ENCODE measurements at regions not wholly inside any gene's neighbourhood (a gene's known extent, or its start where the extent isn't known, plus 50 kb on each side); places are given as distances from the start of the nearest gene placed in this dataset.
"Not testable (repeated sequence)": the region's sequence is repeated elsewhere in the genome, so short reads cannot be mapped to it uniquely, and the experiment has no call there.

- DNase-seq: not testable (repeated sequence)
Measured at GRCh38 chr14:106618471-106618951, 1092.1 kb downstream of the TMEM121 start.

GRCh38 chr14:106619606-106620005, 1093.2 kb downstream of the TMEM121 start:
- no peak for DNase-seq

DNA sequence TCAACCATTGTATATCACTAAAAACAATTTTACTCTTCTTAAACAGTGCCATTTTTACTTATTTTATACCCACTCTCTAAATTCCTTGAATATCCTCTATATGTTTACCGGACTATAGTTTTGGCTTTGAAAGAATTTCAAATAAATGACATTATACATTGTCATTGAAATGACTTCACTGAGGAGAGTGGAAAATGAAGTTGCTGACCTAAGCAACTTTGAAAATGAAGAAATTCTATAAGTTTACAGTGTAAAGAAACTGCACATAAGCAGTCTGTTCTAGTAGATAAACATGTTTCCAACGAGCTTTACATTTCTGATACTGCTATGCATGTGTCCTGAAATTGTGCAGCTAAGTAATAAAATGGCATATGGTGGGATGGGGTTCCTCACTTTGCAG, 1094.0 kb downstream of the TMEM121 start:
- DNase-seq: no peak

DNA sequence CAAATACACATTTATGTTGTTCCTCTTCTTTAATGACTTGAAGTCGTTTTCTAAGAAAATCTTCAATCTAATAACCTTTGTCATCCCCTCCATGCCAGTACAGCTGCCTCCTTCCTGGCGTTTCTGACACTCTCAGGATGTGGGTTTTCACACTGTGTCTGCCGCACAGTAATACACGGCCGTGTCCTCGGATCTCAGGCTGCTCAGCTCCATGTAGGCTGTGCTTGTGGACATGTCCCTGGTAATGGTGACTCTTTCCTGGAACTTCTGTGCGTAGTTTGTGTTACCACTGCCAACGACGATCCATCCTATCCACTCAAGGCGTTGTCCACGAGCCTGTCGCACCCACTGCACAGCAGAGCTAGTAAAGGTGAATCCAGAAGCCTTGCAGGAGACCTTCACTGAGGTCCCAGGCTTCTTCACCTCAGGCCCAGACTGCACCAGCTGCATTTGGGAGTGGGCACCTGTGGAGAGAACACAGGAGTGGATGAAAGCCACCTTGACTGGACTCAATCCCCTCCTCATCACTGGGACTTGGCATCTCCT, 1095.9 kb downstream of the TMEM121 start:
- DNase-seq: no peak

DNA sequence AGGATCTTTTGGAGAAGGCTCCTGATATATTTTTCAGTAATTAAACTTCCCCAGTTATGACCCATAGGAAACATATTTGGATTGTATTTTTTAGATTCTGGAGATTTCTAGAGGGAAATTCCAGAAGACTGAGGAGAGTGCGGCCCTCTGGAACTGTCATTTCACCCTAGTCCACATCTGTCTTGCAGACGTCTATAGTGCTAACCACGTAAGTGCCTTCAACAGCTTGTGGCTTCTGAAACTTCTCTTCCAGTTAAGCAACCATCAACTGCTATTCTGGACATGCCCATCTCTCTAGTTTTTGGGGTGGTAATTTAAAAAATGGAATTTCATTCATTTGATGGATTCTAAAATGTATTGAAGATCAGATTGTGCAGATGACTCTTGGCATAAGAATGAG, 1098.8 kb downstream of the TMEM121 start:
- DNase-seq: no peak

DNA sequence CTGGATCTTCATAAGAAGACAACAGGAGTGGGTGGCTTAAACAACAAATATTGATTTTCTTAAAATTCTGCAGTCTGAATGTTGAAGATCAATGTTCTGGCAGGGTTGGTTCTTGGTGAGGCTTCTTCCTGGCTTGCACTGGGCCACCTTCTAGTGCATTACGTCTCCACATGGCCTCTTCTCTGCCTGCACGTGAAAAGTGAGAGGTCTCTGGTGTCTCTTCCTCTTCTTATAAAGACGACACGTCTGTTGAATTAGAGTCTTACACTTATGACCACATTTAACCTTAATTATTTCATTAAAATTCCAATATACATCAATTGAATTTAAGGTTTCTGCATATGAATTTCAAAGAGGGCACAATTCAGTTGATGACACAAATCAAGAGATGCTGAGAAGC, 1100.1 kb downstream of the TMEM121 start:
- DNase-seq: not testable (repeated sequence)

DNA sequence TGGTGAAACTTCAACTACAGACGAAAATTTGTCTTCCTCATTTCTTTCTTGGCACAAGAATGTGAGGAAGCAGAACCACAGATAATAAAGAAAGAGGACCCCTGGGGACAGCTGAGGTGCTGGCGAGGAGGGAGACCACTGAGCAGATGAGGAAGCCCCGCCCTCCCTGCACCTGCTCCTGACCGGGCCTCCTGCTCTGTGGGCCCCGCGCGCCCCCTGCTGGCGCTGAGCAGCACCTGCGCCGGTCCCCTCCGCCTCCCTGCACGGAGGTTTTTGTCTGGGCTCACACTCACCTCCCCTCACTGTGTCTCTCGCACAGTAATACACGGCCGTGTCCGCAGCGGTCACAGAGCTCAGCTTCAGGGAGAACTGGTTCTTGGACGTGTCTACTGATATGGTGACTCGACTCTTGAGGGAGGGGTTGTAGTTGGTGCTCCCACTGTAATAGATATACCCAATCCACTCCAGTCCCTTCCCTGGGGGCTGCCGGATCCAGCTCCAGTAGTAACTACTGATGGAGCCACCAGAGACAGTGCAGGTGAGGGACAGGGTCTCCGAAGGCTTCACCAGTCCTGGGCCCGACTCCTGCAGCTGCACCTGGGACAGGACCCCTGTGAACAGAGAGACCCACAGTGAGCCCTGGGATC, 1100.7 kb downstream of the TMEM121 start:
- not testable (repeated sequence) for DNase-seq

GRCh38 chr14:106631879-106632278, 1105.5 kb downstream of the TMEM121 start:
- DNase-seq: no peak

- no peak for DNase-seq
Measured at GRCh38 chr14:106633721-106634120, 1107.3 kb downstream of the TMEM121 start.

- DNase-seq: no peak
Measured at GRCh38 chr14:106635569-106635968, 1109.2 kb downstream of the TMEM121 start.

DNA sequence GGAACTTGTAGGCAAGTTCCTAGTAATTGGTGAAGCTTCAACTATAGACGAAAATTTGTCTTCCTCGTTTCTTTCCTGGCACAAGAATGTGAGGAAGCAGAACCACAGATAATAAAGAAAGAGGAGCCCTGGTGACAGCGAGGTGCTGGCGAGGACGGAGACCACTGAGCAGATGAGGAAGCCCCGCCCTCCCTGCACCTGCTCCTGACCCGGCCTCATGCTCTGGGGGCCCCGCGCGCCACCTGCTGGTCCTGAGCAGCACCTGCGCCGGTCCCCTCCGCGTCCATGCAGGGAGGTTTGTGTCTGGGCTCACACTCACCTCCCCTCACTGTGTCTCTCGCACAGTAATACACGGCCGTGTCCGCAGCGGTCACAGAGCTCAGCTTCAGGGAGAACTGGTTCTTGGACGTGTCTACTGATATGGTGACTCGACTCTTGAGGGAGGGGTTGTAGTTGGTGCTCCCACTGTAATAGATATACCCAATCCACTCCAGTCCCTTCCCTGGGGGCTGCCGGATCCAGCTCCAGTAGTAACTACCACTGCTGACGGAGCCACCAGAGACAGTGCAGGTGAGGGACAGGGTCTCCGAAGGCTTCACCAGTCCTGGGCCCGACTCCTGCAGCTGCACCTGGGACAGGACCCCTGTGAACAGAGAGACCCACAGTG, 1112.5 kb downstream of the TMEM121 start:
- not testable (repeated sequence) for DNase-seq

DNA sequence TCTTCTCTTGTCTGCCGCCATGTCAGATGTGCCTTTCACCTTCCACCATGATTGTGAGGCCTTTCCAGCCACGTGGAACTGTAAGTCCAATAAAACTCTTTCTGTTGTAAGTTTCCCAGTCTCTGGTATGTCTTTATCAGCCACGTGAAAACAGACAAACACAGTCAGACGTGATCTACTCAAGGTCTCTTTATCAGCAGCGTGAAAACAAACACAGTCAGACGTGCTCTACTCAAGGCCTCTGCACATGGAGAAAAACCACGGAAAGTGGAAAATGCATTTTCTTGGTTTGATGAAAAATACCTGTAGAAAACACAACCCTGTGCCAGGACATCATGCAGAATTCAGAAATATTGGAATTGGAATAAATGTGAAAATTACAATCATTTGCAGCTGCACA, 1115.7 kb downstream of the TMEM121 start:
- no peak for DNase-seq

- DNase-seq: not testable (repeated sequence)
Measured at GRCh38 chr14:106642971-106643370, 1116.6 kb downstream of the TMEM121 start.

DNA sequence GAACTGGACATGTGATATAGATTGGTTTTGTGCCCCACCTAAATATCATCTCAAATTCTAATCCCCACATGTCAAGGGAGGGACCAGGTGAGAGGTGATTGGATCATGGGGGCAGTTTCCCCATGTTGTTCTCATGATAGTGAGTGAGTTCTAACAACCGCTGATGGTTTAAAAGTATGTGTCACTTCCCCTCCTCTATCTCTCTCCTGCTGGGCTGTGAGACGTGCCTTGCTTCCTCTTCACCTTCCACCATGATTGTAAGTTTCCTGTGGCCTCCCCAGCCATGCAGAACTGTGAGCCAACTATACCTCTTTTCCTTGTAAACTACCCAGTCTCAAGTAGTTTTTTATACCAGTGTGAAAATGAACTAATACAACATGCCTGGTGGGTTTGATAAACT, 1122.5 kb downstream of the TMEM121 start:
- not testable (repeated sequence) for DNase-seq

DNA sequence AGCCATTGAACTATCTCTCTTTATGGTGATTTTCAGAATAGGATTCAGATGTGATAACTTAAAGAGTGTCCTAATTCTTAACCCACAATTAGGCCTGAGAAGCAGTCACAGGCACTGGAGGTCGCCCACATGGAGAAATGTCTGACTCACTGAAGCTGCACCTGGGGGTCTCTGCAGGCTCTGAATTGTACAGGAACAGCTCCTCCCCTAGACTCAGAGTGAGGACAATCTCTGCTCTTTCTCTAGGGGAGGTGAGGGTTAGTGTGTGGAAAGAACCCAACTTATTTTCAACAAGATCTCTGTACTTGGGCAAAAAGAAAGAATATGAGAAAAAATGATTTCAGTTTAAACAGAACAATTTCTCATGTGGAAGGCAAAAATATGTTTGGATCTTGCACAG, 1124.6 kb downstream of the TMEM121 start:
- DNase-seq: no peak

DNA sequence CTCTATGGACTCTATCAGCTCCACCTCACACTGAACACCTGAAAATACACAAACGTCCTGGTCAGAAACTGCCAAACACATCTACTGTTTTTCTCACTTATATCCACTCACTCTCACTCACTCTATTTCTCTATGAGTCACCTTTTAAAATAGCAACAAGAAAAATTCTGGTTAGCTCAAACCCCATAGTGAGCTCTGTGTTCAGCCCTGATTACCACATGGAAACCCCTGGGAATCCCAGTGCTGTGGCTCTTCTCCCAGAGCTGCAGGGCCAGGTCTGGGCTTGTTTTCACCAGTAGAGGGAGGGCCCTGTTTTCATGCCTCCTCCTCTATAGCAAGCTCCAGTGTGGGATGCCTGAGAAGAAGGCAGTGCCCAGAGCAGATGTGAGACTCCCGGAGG, 1126.1 kb downstream of the TMEM121 start:
- no peak for DNase-seq

DNA sequence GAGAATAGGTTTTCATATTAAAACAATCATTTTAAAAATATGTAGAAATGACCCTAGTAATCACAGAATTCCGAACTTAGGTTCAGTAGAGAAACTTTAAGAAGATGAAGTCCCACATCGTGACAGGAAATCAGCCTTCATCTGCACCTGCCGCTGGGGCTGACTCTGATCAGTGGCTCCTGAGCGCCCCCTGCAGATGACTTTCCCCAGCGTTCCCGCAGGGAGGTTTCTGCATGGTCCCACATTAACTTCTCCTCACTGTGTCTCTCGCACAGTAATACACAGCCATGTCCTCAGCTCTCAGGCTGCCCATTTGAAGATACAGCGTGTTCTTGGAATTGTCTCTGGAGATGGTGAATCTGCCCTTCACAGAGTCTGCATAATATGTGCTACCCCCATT, 1131.1 kb downstream of the TMEM121 start:
- no peak for DNase-seq

- DNase-seq: not testable (repeated sequence)
Measured at GRCh38 chr14:106658066-106658860, 1131.9 kb downstream of the TMEM121 start.

DNA sequence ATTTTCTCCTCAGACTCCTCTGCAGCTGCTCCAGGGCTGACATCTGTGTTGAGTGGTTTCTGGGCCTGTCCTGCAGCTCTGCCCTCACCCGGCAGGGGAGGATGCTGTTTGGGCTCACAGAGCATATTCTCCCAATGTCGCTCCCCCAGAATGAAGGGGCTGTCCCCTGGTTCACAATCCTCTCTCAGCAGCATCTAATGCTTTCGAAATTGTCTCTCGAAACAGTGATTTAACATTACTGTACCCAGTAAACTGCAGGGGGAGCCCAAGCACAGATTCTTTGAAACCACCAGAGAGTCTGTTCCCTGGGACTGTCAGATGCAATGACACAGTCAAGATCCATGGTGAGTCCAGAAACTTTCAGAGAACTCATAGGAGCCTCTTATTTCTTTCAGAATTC, 1135.2 kb downstream of the TMEM121 start:
- DNase-seq: not testable (repeated sequence)

GRCh38 chr14:106662936-106663550, 1136.7 kb downstream of the TMEM121 start:
- DNase-seq: no peak

GRCh38 chr14:106663805-106664410, 1137.5 kb downstream of the TMEM121 start:
- DNase-seq: not testable (repeated sequence)

GRCh38 chr14:106665814-106666213, 1139.4 kb downstream of the TMEM121 start:
- no peak for DNase-seq

GRCh38 chr14:106666341-106666740, 1140.0 kb downstream of the TMEM121 start:
- DNase-seq: no peak
